Putamen (tissue), 1 donor: ENCODE measurements at regions not wholly inside any gene's neighbourhood (a gene's known extent, or its start where the extent isn't known, plus 50 kb on each side); places are given as distances from the start of the nearest gene placed in this dataset.
A peak's percentile ranks its signal among the peaks of the same experiment; 100 is the strongest.
"Not testable (repeated sequence)": the region's sequence is repeated elsewhere in the genome, so short reads cannot be mapped to it uniquely, and the experiment has no call there.

ENCODE experiments used
- DNase-seq: peaks from one replicate; pipeline ENCODE4 v3.0.0-alpha.2; 2016; ENCODE audit warnings: low spot score

- DNase-seq = not testable (repeated sequence)
These were observed 126.0 kb downstream of the SHANK2 start for GRCh38 chr11:71126401-71126800.

GRCh38 chr11:71125150-71125549 lies 127.2 kb downstream of the SHANK2 start:
- DNase-seq = no peak

GRCh38 chr11:71124127-71124526 lies 128.2 kb downstream of the SHANK2 start:
- no peak for DNase-seq

- no peak for DNase-seq
These were observed 131.9 kb downstream of the SHANK2 start for GRCh38 chr11:71120471-71120896.

- DNase-seq = peak; percentile 53
These were observed 132.6 kb downstream of the SHANK2 start for GRCh38 chr11:71119656-71120269.

- no peak for DNase-seq
These were observed 133.6 kb downstream of the SHANK2 start for GRCh38 chr11:71118671-71119250.

GRCh38 chr11:71117311-71117710 lies 135.1 kb downstream of the SHANK2 start:
- no peak for DNase-seq

- DNase-seq = no peak
These were observed 135.7 kb downstream of the SHANK2 start for GRCh38 chr11:71116693-71117040.

GRCh38 chr11:71115770-71116692 lies 136.3 kb downstream of the SHANK2 start:
- no peak for DNase-seq

GRCh38 chr11:71114124-71114851 lies 138.1 kb downstream of the SHANK2 start:
- DNase-seq = no peak

GRCh38 chr11:71112990-71113389 lies 139.4 kb downstream of the SHANK2 start:
- no peak for DNase-seq

GRCh38 chr11:71112454-71112853 lies 139.9 kb downstream of the SHANK2 start:
- peak; percentile 30 for DNase-seq

GRCh38 chr11:71109586-71109985 lies 142.8 kb downstream of the SHANK2 start:
- no peak for DNase-seq

- no peak for DNase-seq
These were observed 143.2 kb downstream of the SHANK2 start for GRCh38 chr11:71109186-71109585.

- DNase-seq = no peak
These were observed 144.1 kb downstream of the SHANK2 start for GRCh38 chr11:71108013-71108865.

- no peak for DNase-seq
These were observed 145.7 kb downstream of the SHANK2 start for GRCh38 chr11:71106671-71107070.

GRCh38 chr11:71103266-71103665 lies 149.1 kb downstream of the SHANK2 start:
- no peak for DNase-seq

GRCh38 chr11:71102251-71102995 lies 150.0 kb downstream of the SHANK2 start:
- no peak for DNase-seq

GRCh38 chr11:71101606-71102005 lies 150.8 kb downstream of the SHANK2 start:
- no peak for DNase-seq

GRCh38 chr11:71101046-71101445 lies 151.3 kb downstream of the SHANK2 start:
- DNase-seq = no peak

GRCh38 chr11:71098776-71099175 lies 153.6 kb downstream of the SHANK2 start:
- DNase-seq = no peak
